H9 (cell line): ENCODE measurements at regions not wholly inside any gene's neighbourhood (a gene's known extent, or its start where the extent isn't known, plus 50 kb on each side); places are given as distances from the start of the nearest gene placed in this dataset.

Experiments used
- DNase-seq: peaks from one replicate; pipeline ENCODE4 v3.0.0-alpha.2; 2017
- H2AFZ ChIP-seq: one replicate; pipeline ENCODE4 v1.6.1; 2013; ENCODE audit warnings: mild to moderate bottlenecking, low read length, control low read depth, moderate library complexity
- H2AK5ac ChIP-seq: 2 replicates; pipeline ENCODE4 v1.6.1; 2013; ENCODE audit warnings: low read length, control low read depth, mixed read lengths; ENCODE audit not compliant: insufficient read length
- H2BK120ac ChIP-seq: one replicate; pipeline ENCODE4 v1.6.1; 2013; ENCODE audit warnings: low read depth, mild to moderate bottlenecking, low read length, control low read depth, inconsistent platforms; ENCODE audit not compliant: poor library complexity, severe bottlenecking
- H2BK12ac ChIP-seq: 2 replicates; pipeline ENCODE4 v1.6.1; 2013; ENCODE audit warnings: low read length, control low read depth, mixed read lengths, low read depth; ENCODE audit not compliant: insufficient read length
- H2BK15ac ChIP-seq: 2 replicates; pipeline ENCODE4 v1.6.1; 2013; ENCODE audit warnings: low read depth, low read length, control low read depth
- H2BK20ac ChIP-seq: one replicate; pipeline ENCODE4 v1.6.1; 2013; ENCODE audit warnings: low read depth, mild to moderate bottlenecking, low read length, control low read depth, inconsistent platforms; ENCODE audit not compliant: poor library complexity, severe bottlenecking
- H2BK5ac ChIP-seq: 2 replicates; pipeline ENCODE4 v1.6.1; 2013; ENCODE audit warnings: low read length, control low read depth, mixed read lengths; ENCODE audit not compliant: insufficient read length
- H3K14ac ChIP-seq: 2 replicates; pipeline ENCODE4 v1.6.1; 2013; ENCODE audit warnings: low read length, control low read depth; ENCODE audit not compliant: insufficient read depth
- H3K18ac ChIP-seq: 2 replicates; pipeline ENCODE4 v1.6.1; 2013; ENCODE audit warnings: low read depth, mild to moderate bottlenecking, mixed read lengths, low read length, control low read depth; ENCODE audit not compliant: insufficient read length
- H3K23ac ChIP-seq: 2 replicates; pipeline ENCODE4 v1.6.1; 2013; ENCODE audit warnings: low read length, control low read depth, mixed read lengths, low read depth; ENCODE audit not compliant: insufficient read length
- H3K23me2 ChIP-seq: 2 replicates; pipeline ENCODE4 v1.6.1; 2013; ENCODE audit warnings: low read depth, mild to moderate bottlenecking, mixed read lengths, low read length, control low read depth; ENCODE audit not compliant: insufficient read length, poor library complexity, severe bottlenecking
- H3K27ac ChIP-seq: 2 replicates; pipeline ENCODE4 v1.5.1; 2013; ENCODE audit warnings: low read length, control low read depth, mixed read lengths, low read depth; ENCODE audit not compliant: insufficient read length
- H3K27me3 ChIP-seq: 2 replicates; pipeline ENCODE4 v1.6.1; 2013; ENCODE audit warnings: low read length, control low read depth, inconsistent platforms; ENCODE audit not compliant: insufficient read depth
- H3K4ac ChIP-seq: 2 replicates; pipeline ENCODE4 v1.6.1; 2013; ENCODE audit warnings: low read depth, mild to moderate bottlenecking, control low read depth, inconsistent platforms, low read length, moderate library complexity
- H3K4me1 ChIP-seq: 2 replicates; pipeline ENCODE4 v1.6.1; 2013; ENCODE audit warnings: low read length, control low read depth, inconsistent platforms; ENCODE audit not compliant: insufficient read depth
- H3K4me2 ChIP-seq: 2 replicates; pipeline ENCODE4 v1.6.1; 2013; ENCODE audit warnings: low read length, control low read depth, mixed read lengths; ENCODE audit not compliant: insufficient read length, insufficient read depth
- H3K56ac ChIP-seq: 2 replicates; pipeline ENCODE4 v1.6.1; 2013; ENCODE audit warnings: low read depth, mild to moderate bottlenecking, mixed read lengths, low read length, control low read depth; ENCODE audit not compliant: insufficient read length
- H3K79me1 ChIP-seq: 2 replicates; pipeline ENCODE4 v1.6.1; 2013; ENCODE audit warnings: low read depth, mild to moderate bottlenecking, moderate library complexity, low read length, control low read depth, inconsistent platforms; ENCODE audit not compliant: insufficient read depth, poor library complexity, severe bottlenecking
- H3K79me2 ChIP-seq: 2 replicates; pipeline ENCODE4 v1.6.1; 2013; ENCODE audit warnings: low read length, control low read depth, inconsistent platforms; ENCODE audit not compliant: insufficient read depth
- H3K9ac ChIP-seq: 2 replicates; pipeline ENCODE4 v1.6.1; 2013; ENCODE audit warnings: low read length, control low read depth, mixed read lengths; ENCODE audit not compliant: insufficient read length; ENCODE audit errors: extremely low read depth
- H3K9me3 ChIP-seq: one replicate; pipeline ENCODE4 v1.6.1; 2013; ENCODE audit warnings: low read depth, low read length, inconsistent platforms; ENCODE audit not compliant: control insufficient read depth
- H3T11ph ChIP-seq: one replicate; pipeline ENCODE4 v1.6.1; 2013; ENCODE audit warnings: mild to moderate bottlenecking, low read length, control low read depth, inconsistent platforms
- H4K20me1 ChIP-seq: one replicate; pipeline ENCODE4 v1.6.1; 2013; ENCODE audit not compliant: control insufficient read depth, insufficient read length, insufficient read depth
- H4K5ac ChIP-seq: 2 replicates; pipeline ENCODE4 v1.6.1; 2013; ENCODE audit warnings: low read depth, mild to moderate bottlenecking, mixed read lengths, low read length, control low read depth; ENCODE audit not compliant: insufficient read length
- H4K8ac ChIP-seq: replicated peaks from 2 replicates; pipeline ENCODE4 v1.6.1; 2013; ENCODE audit warnings: low read length, control low read depth, mixed read lengths, low read depth; ENCODE audit not compliant: insufficient read length
- H4K91ac ChIP-seq: 2 replicates; pipeline ENCODE4 v1.6.1; 2013; ENCODE audit warnings: low read depth, mild to moderate bottlenecking, moderate library complexity, mixed read lengths, low read length, control low read depth; ENCODE audit not compliant: insufficient read length
- H3K27ac Mint-ChIP-seq, 3 experiments: 2 replicates in 2 of 3; 3 replicates in 1 of 3; pipeline ENCODE4 v1.8.0; 2020 to 2021; ENCODE audit warnings: mixed read lengths in 3 of 3, mild to moderate bottlenecking in 1 of 3, moderate library complexity in 1 of 3
- H3K27me3 Mint-ChIP-seq: 2 replicates; pipeline ENCODE4 v1.8.0; 2021; ENCODE audit warnings: low read depth, mild to moderate bottlenecking, moderate library complexity, mixed read lengths
- H3K36me3 Mint-ChIP-seq, 3 experiments: 2 replicates in 2 of 3; 3 replicates in 1 of 3; pipeline ENCODE4 v1.8.0; 2020 to 2021; ENCODE audit warnings: low read depth in 3 of 3, mixed read lengths in 3 of 3; ENCODE audit not compliant: insufficient read depth in 1 of 3
- H3K4me1 Mint-ChIP-seq, 2 experiments: 2 replicates each; pipeline ENCODE4 v1.8.0; 2020; ENCODE audit warnings: mixed read lengths in 2 of 2
- H3K4me3 Mint-ChIP-seq, 2 experiments: 2 replicates in 1 of 2; 3 replicates in 1 of 2; pipeline ENCODE4 v1.8.0; 2020 to 2021; ENCODE audit warnings: mild to moderate bottlenecking in 2 of 2, mixed read lengths in 2 of 2, moderate library complexity in 1 of 2
- H3K9me3 Mint-ChIP-seq, 2 experiments: 2 replicates in 1 of 2; 3 replicates in 1 of 2; pipeline ENCODE4 v1.8.0; 2020; ENCODE audit warnings: mild to moderate bottlenecking in 2 of 2, mixed read lengths in 2 of 2, moderate library complexity in 1 of 2
- CTCF ChIP-seq: fragments of 200-600 bp; sonication (generic); conservative IDR thresholded peaks from 3 replicates; pipeline ENCODE4 v1.8.0; 2021; ENCODE audit warnings: antibody characterized with exemption, mild to moderate bottlenecking
- WGBS: extraction: QIAGEN DNeasy Blood & Tissue Kit; methylation state at CpG from one replicate; pipeline ENCODE4 v1.1.7; 2013; ENCODE audit warnings: missing lambda C conversion rate, low lambda C conversion rate, mixed read lengths; ENCODE audit not compliant: insufficient read length; ENCODE audit errors: extremely low coverage; 5-methylcytosine and 5-hydroxymethylcytosine counted together

- no peak overlapping the region for H4K91ac ChIP-seq
- H3K9me3 Mint-ChIP-seq, result peaks cover 2% of the 10 kb centered on the region in 2 experiments; a peak in 3 of 5 replicates
Observed at GRCh38 chr20:48039514-48039913, 254.2 kb upstream of the SULF2 start.

More at GRCh38 chr20:48039514-48039913, 254.2 kb upstream of the SULF2 start:
- Mint-ChIP-seq H3K36me3 (no peaks in the 10 kb centered on the region; a peak in 1 of 7 replicates), H3K4me1 (peaks cover 4 to 6% of the 10 kb centered on the region in 2 experiments; a peak in 3 of 4 replicates), H3K4me3 (no peak overlapping the region), H3K27me3 (peaks cover 5% of the 10 kb centered on the region; the same call in 1 of the 2 replicates), H3K27ac (no peak overlapping the region)
- H3K23ac ChIP-seq, result no peak overlapping the region
- H4K5ac ChIP-seq, result no peak overlapping the region
- H2BK5ac ChIP-seq, result no peak overlapping the region
- no peak overlapping the region for H2AFZ ChIP-seq
- no peaks in the 10 kb centered on the region for H3K9me3 ChIP-seq
- no peaks in the 10 kb centered on the region for H3K79me1 ChIP-seq
- H2BK15ac ChIP-seq, result no peak overlapping the region
- no peak overlapping the region for H3K4ac ChIP-seq
- TF ChIP-seq CTCF, result no peak
- H3K18ac ChIP-seq, result no peak overlapping the region
- H3K4me1 ChIP-seq, result no peaks in the 10 kb centered on the region
- H3K27ac ChIP-seq, result no peak overlapping the region
- no peaks in the 10 kb centered on the region for H3K27me3 ChIP-seq
- no peak overlapping the region for H3K4me2 ChIP-seq
- H3K9ac ChIP-seq, result no peak overlapping the region
- no peak overlapping the region for H4K8ac ChIP-seq
- H2BK12ac ChIP-seq, result no peak overlapping the region
- WGBS, result no CpG with 5 or more reads among the region's 2 CpGs
- DNase-seq, result no peak
- no peaks in the 10 kb centered on the region for H3K79me2 ChIP-seq
- no peak overlapping the region for H3K56ac ChIP-seq
- H2AK5ac ChIP-seq, result no peak overlapping the region
- H3K23me2 ChIP-seq, result no peaks in the 10 kb centered on the region
- H2BK20ac ChIP-seq, result no peak overlapping the region
- no peaks in the 10 kb centered on the region for H4K20me1 ChIP-seq
- H3T11ph ChIP-seq, result no peak overlapping the region
- no peak overlapping the region for H2BK120ac ChIP-seq
- no peak overlapping the region for H3K14ac ChIP-seq
